ENCODE measurements at regions not wholly inside any gene's neighbourhood (a gene's known extent, or its start where the extent isn't known, plus 50 kb on each side); places are given as distances from the start of the nearest gene placed in this dataset.

- no peak for TF ChIP-seq CEBPZ (IDR thresholded peaks at IDR 0.05; ENCODE audit: low read length)
- no peak for TF ChIP-seq EHMT2 (IDR thresholded peaks at IDR 0.05; ENCODE audit: borderline replicate concordance, low read depth, low read length)
- no peak for TF ChIP-seq AHDC1 (CRISPR knock-in tag; IDR thresholded peaks at IDR 0.05; ENCODE audit: borderline replicate concordance)
- no peak for TF ChIP-seq ZNF432 (CRISPR knock-in tag; IDR thresholded peaks at IDR 0.05; ENCODE audit: borderline replicate concordance)
- TF ChIP-seq FOXO1 (CRISPR knock-in tag; IDR thresholded peaks at IDR 0.05): no peak
- no peak for TF ChIP-seq ZNF326 (CRISPR knock-in tag; IDR thresholded peaks at IDR 0.05; ENCODE audit: borderline replicate concordance)
- TF ChIP-seq ZNF589 (CRISPR knock-in tag; conservative IDR thresholded peaks at IDR 0.05): no peak
- no peak for TF ChIP-seq ZMYM3 (CRISPR knock-in tag; IDR thresholded peaks at IDR 0.05)
- TF ChIP-seq ZNF576 (CRISPR knock-in tag; IDR thresholded peaks at IDR 0.05): no peak
- no peak for TF ChIP-seq SAP130 (CRISPR knock-in tag; IDR thresholded peaks at IDR 0.05; ENCODE audit: low read depth)
- no peak for TF ChIP-seq U2AF1 (optimal IDR thresholded peaks at IDR 0.05; ENCODE audit: low read depth, low read length)
- no peak for TF ChIP-seq ZFP90 (CRISPR knock-in tag; IDR thresholded peaks at IDR 0.05; ENCODE audit: borderline replicate concordance)
- no peak for TF ChIP-seq ZNF232 (CRISPR knock-in tag; IDR thresholded peaks at IDR 0.05; ENCODE audit: borderline replicate concordance)
- TF ChIP-seq KLF13 (CRISPR knock-in tag; IDR thresholded peaks at IDR 0.05): no peak
These were observed 258.8 kb downstream of the GLI2 start (continued) for GRCh38 chr2:120994301-120994995.

All from HepG2 (cell line).